Liver (tissue), 8 donors: ENCODE measurements at regions not wholly inside any gene's neighbourhood (a gene's known extent, or its start where the extent isn't known, plus 50 kb on each side); places are given as distances from the start of the nearest gene placed in this dataset.

Experiments used
- DNase-seq: peaks from one replicate; pipeline ENCODE4 v3.0.0-alpha.2; 2017; ENCODE audit warnings: low spot score
- H3K27ac ChIP-seq, 2 donors: one replicate each; pipeline ENCODE4 v1.7.0; 2013; ENCODE audit warnings: inconsistent platforms in 2 of 2, low read length in 2 of 2, control low read depth in 1 of 2, low read depth in 1 of 2, mild to moderate bottlenecking in 1 of 2
- H3K27me3 ChIP-seq, 4 donors: one replicate each; pipeline versions ENCODE4 v1.6.1 to v1.7.0; 2013; ENCODE audit warnings: low read length in 3 of 4, inconsistent platforms in 1 of 4, mild to moderate bottlenecking in 1 of 4, moderate library complexity in 1 of 4; ENCODE audit not compliant: control insufficient read depth in 4 of 4, insufficient read depth in 4 of 4
- H3K36me3 ChIP-seq, 4 donors: one replicate each; pipeline versions ENCODE4 v1.6.1 to v1.7.0; 2013; ENCODE audit warnings: low read length in 3 of 4, mild to moderate bottlenecking in 3 of 4, low read depth in 1 of 4, moderate library complexity in 1 of 4; ENCODE audit not compliant: control insufficient read depth in 4 of 4, insufficient read depth in 3 of 4
- H3K4me1 ChIP-seq, 4 donors: one replicate each; pipeline versions ENCODE4 v1.6.1 to v1.7.0; 2013; ENCODE audit warnings: low read length in 3 of 4, mild to moderate bottlenecking in 3 of 4, moderate library complexity in 1 of 4; ENCODE audit not compliant: control insufficient read depth in 4 of 4, insufficient read depth in 4 of 4
- H3K4me3 ChIP-seq, 3 donors: one replicate each; pipeline versions ENCODE4 v1.6.1 to v1.7.0; 2013; ENCODE audit warnings: low read length in 3 of 3, control low read depth in 1 of 3, low read depth in 1 of 3, mild to moderate bottlenecking in 1 of 3
- H3K9ac ChIP-seq, 2 donors: one replicate each; pipeline ENCODE4 v1.7.0; 2013; ENCODE audit warnings: low read length in 2 of 2, mild to moderate bottlenecking in 2 of 2, moderate library complexity in 2 of 2, control low read depth in 1 of 2, low read depth in 1 of 2
- H3K9me3 ChIP-seq, 4 donors: one replicate each; pipeline versions ENCODE4 v1.6.1 to v1.7.0; 2013; ENCODE audit warnings: low read length in 3 of 4; ENCODE audit not compliant: control insufficient read depth in 4 of 4
- ATF3 ChIP-seq: IDR thresholded peaks from 2 replicates; pipeline ENCODE4 v1.6.1; 2016; ENCODE audit warnings: antibody characterized with exemption
- CTCF ChIP-seq: fragments of 150-350 bp; IDR thresholded peaks from 2 replicates; pipeline ENCODE4 v1.5.1; 2017; ENCODE audit warnings: improper control_type of control experiment, low read depth, low read length; ENCODE audit not compliant: missing input control
- EGR1 ChIP-seq, 2 donors: IDR thresholded peaks; 2 replicates each; pipeline ENCODE4 v1.6.1; 2016 to 2018; ENCODE audit warnings: antibody characterized with exemption in 2 of 2, low read depth in 2 of 2
- FOXA1 ChIP-seq: IDR thresholded peaks from 2 replicates; pipeline ENCODE4 v1.6.1; 2016; ENCODE audit warnings: antibody characterized with exemption
- FOXA2 ChIP-seq: IDR thresholded peaks from 2 replicates; pipeline ENCODE4 v1.6.1; 2016; ENCODE audit warnings: antibody characterized with exemption
- GABPA ChIP-seq, 2 donors: IDR thresholded peaks in 1 of 2; conservative IDR thresholded peaks in 1 of 2; 2 replicates each; pipeline ENCODE4 v1.6.1; 2016; ENCODE audit warnings: antibody characterized with exemption in 2 of 2, mild to moderate bottlenecking in 1 of 2, moderate library complexity in 1 of 2
- HNF4G ChIP-seq: IDR thresholded peaks from 2 replicates; pipeline ENCODE4 v1.6.1; 2016; ENCODE audit warnings: antibody characterized with exemption
- JUND ChIP-seq, 2 donors: IDR thresholded peaks; 2 replicates each; pipeline ENCODE4 v1.6.1; 2016; ENCODE audit warnings: antibody characterized with exemption in 2 of 2
- MAX ChIP-seq: IDR thresholded peaks from 2 replicates; pipeline ENCODE4 v1.6.1; 2016; ENCODE audit warnings: antibody characterized with exemption
- NR2F2 ChIP-seq: IDR thresholded peaks from 2 replicates; pipeline ENCODE4 v1.6.1; 2016; ENCODE audit warnings: antibody characterized with exemption
- RAD21 ChIP-seq, 2 donors: IDR thresholded peaks; 2 replicates each; pipeline ENCODE4 v1.6.1; 2016; ENCODE audit warnings: antibody characterized with exemption in 2 of 2, mild to moderate bottlenecking in 2 of 2
- RXRA ChIP-seq, 2 donors: IDR thresholded peaks; 2 replicates each; pipeline ENCODE4 v1.6.1; 2017 to 2018; ENCODE audit warnings: antibody characterized with exemption in 2 of 2, mild to moderate bottlenecking in 1 of 2
- SP1 ChIP-seq: IDR thresholded peaks from 2 replicates; pipeline ENCODE4 v1.6.1; 2018; ENCODE audit warnings: antibody characterized with exemption, mild to moderate bottlenecking
- TAF1 ChIP-seq: conservative IDR thresholded peaks from 2 replicates; pipeline ENCODE4 v1.6.1; 2016; ENCODE audit warnings: antibody characterized with exemption, mild to moderate bottlenecking
- YY1 ChIP-seq: IDR thresholded peaks from 2 replicates; pipeline ENCODE4 v1.6.1; 2016; ENCODE audit warnings: antibody characterized with exemption, mild to moderate bottlenecking
- ZBTB33 ChIP-seq: IDR thresholded peaks from 2 replicates; pipeline ENCODE4 v1.6.1; 2016; ENCODE audit warnings: antibody characterized with exemption
- WGBS: extraction: QIAGEN DNeasy Blood & Tissue Kit; methylation state at CpG from one replicate; pipeline ENCODE4 v1.1.7; 2013; 5-methylcytosine and 5-hydroxymethylcytosine counted together
- TF ChIP-seq, protein P1 (sequence below): IDR thresholded peaks from 2 replicates; pipeline ENCODE4 v1.6.1; 2016; ENCODE audit warnings: antibody characterized with exemption, mild to moderate bottlenecking
- donor health status: healthy.
- donor health status: healthy.
- donor health status: healthy.
- donor health status: healthy.
- donor health status: healthy.

DNA sequence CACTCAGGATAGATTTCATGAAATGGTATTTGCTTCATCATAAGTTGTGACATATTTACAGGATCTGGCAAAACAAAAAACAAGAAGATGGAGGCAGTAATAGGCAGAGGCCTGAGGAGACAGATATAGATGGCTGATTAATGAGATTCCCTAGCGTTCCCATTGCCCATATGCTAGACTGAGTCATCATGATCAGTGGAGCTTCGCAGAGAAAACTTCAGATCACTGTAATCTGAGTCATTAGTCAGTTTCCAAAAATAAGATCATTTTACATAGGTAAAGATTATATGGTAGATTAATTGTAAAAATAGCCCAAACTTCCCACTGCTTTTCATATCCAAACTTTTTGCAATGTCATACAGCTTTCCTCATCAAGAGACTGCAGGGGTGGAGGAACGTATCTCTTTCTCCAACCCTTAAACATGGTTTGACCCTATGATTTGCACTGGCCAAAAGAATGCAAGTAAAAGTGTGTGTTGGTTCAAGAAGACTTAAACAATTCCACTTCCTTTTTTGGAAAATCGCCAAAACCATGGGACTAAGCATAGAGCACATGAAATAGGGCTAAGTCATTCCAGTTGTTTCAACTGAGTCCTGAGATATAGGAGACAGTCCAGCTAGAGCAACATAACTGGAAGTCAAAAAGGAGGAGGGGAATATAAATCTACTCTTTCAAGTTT is 626.0 kb downstream of the RNF144B start:
- 72% methylated on average over 4 of the region's 4 CpGs for WGBS

More for the DNA sequence above, 626.0 kb downstream of the RNF144B start:
- H3K9me3 ChIP-seq: no peaks in the 10 kb centered on the region
- H3K27ac ChIP-seq: no peak overlapping the region
- H3K9ac ChIP-seq: no peak overlapping the region
- no peaks in the 10 kb centered on the region for H3K36me3 ChIP-seq
- TF ChIP-seq JUND (IDR thresholded peaks at IDR 0.05) (no peak), FOXA1 (no peak), CTCF (no peak), ZBTB33 (no peak), HNF4G (no peak), GABPA (IDR thresholded peaks at IDR 0.05 in 1 of 2, conservative IDR thresholded peaks at IDR 0.05 in 1 of 2) (no peak), RAD21 (IDR thresholded peaks at IDR 0.05) (no peak), EGR1 (IDR thresholded peaks at IDR 0.05; ENCODE audit: low read depth in 2 of 2) (no peak), SP1 (no peak), ATF3 (no peak), MAX (no peak), NR2F2 (no peak), RXRA (IDR thresholded peaks at IDR 0.05) (no peak), TAF1 (no peak), YY1 (no peak), FOXA2 (no peak)
- TF ChIP-seq, protein P1, sequence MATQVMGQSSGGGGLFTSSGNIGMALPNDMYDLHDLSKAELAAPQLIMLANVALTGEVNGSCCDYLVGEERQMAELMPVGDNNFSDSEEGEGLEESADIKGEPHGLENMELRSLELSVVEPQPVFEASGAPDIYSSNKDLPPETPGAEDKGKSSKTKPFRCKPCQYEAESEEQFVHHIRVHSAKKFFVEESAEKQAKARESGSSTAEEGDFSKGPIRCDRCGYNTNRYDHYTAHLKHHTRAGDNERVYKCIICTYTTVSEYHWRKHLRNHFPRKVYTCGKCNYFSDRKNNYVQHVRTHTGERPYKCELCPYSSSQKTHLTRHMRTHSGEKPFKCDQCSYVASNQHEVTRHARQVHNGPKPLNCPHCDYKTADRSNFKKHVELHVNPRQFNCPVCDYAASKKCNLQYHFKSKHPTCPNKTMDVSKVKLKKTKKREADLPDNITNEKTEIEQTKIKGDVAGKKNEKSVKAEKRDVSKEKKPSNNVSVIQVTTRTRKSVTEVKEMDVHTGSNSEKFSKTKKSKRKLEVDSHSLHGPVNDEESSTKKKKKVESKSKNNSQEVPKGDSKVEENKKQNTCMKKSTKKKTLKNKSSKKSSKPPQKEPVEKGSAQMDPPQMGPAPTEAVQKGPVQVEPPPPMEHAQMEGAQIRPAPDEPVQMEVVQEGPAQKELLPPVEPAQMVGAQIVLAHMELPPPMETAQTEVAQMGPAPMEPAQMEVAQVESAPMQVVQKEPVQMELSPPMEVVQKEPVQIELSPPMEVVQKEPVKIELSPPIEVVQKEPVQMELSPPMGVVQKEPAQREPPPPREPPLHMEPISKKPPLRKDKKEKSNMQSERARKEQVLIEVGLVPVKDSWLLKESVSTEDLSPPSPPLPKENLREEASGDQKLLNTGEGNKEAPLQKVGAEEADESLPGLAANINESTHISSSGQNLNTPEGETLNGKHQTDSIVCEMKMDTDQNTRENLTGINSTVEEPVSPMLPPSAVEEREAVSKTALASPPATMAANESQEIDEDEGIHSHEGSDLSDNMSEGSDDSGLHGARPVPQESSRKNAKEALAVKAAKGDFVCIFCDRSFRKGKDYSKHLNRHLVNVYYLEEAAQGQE: no peak
- H3K4me1 ChIP-seq: no peaks in the 10 kb centered on the region
- no peak for DNase-seq
- H3K27me3 ChIP-seq: peaks cover 0 to 7% (median 0%) of the 10 kb centered on the region in 4 donors
- no peak overlapping the region for H3K4me3 ChIP-seq
